Fibroblast of skin of left quadriceps (primary cell): ENCODE measurements at regions not wholly inside any gene's neighbourhood (a gene's known extent, or its start where the extent isn't known, plus 50 kb on each side); places are given as distances from the start of the nearest gene placed in this dataset.

ENCODE experiments used
- DNase-seq, 2 experiments: peaks; one replicate each; pipeline ENCODE4 v3.0.0-alpha.2; 2013; ENCODE audit warnings: low read depth in 2 of 2

DNA sequence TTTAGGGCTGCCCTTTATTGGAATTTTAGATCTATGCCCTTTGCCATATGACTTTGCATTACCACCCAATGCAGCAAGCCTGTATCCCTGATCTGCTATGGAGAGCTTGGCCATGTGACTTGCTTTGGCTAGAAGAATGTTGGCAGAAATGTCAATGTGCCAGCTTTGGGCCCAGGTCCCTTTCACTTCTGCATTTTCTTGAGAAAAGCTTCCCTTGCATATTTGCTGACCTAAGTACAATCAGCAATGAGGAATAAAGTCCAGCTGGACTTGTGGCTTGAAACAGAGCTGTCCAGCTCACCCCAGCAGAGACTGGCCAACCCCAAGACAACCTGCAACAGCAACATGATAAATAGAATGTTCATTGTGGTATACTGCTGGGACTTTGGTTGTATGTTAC is 135.9 kb downstream of the PAH start:
- DNase-seq = no peak

- no peak for DNase-seq
These were observed 141.0 kb downstream of the PAH start for GRCh38 chr12:102776041-102776440.

DNA sequence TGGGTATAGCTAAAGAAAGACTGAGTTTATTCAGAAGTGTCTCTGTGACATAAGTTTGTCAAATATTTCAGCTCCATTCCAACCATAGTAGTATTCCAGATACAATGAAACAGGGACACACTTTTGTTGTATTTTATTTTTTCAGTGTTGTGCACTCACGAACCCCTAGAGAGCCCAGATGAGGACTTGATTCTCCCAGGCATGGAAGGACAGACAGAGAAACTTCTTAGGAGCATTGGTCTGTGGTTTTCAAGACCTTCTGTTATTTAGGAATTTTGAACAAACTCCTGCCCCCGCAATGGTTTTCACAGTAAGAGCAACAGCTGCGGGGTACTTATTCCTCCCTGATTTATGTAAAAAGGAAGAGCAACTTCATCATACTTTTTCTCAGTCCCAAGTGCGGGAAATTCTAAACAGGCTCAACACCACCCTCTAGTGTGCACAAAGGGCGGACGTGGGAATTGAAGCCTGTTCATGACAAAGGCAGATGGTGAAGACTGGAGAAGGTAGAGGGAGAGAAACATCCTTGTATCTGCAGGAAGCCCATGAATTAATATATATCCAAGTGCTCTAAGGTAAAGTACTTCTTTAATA is 147.6 kb downstream of the PAH start:
- DNase-seq = peak; percentile 49 to 57

- no peak for DNase-seq
These were observed 150.1 kb downstream of the PAH start for GRCh38 chr12:102766961-102767360.

- peak; percentile 20 for DNase-seq
These were observed 151.3 kb downstream of the PAH start for GRCh38 chr12:102765736-102766135.

- DNase-seq = no peak
These were observed 153.6 kb downstream of the PAH start for GRCh38 chr12:102763471-102763870.

DNA sequence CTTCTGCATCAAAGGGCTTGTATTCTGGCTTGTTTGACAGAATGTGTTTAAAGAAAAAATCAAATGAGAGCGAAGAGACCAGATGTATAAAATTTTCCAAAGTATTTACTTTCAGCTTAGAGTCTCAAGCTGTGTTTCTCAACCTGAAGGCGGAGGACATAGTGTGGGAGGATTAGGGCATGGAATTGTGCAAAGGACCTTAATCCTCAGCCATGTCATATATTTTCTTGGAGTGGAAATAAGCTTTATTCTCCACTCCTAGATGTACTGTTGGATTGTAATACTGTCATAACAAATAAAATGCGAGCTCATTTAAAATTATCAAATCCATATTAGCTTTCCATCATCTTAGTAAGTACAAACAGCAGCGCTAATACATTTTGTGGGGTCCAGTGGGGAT is 154.0 kb downstream of the PAH start:
- no peak for DNase-seq

- no peak for DNase-seq
These were observed 156.7 kb downstream of the PAH start for GRCh38 chr12:102760322-102760721.

DNA sequence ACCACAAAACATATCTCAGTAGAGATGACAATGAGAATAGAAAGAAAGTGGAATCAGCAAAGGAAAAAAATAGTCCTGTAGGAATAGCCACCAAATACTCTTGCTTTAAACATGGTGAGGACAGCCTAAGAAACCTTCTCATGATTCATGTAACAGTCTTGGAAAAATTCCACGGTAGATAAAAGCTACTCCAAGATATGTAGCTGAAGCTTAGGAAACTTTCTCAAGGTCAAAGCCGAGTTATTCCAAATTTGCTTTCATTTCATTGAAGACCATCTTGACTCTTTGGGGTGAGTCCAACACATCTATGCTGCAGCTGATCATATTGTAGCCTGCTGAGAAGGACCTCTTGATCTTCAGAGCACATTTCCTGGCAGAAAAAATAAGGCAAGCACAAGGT is 157.6 kb downstream of the PAH start:
- DNase-seq = no peak

- DNase-seq = no peak
These were observed 159.2 kb downstream of the PAH start for GRCh38 chr12:102757882-102758226.

- DNase-seq = no peak
These were observed 159.7 kb downstream of the PAH start for GRCh38 chr12:102757154-102757881.

- DNase-seq = no peak
These were observed 160.5 kb downstream of the PAH start for GRCh38 chr12:102756530-102756929.

GRCh38 chr12:102755266-102755665 is 161.8 kb downstream of the PAH start:
- DNase-seq = no peak

DNA sequence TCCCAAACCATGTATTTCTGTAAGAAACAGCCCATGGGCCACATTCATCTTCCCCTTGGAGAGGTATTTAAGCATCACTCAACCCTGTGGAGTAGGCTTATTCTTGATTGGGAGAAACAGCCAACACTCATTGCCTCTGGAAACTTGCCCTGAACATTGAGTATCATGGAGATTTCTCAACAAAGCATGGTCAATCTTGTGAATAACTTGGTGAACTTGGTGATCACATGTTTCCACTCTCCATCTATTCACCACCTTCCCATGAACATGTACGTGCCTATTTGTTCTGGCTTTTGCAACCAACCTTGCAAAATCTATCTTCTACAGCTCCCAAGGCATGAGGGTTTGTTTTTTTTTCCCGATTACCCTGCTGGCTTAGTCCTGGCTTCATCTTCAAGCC is 163.2 kb downstream of the PAH start:
- DNase-seq = no peak

GRCh38 chr12:102748704-102749103 is 168.3 kb downstream of the PAH start:
- DNase-seq = no peak

- DNase-seq = no peak
These were observed 170.1 kb downstream of the PAH start for GRCh38 chr12:102746963-102747362.

GRCh38 chr12:102745971-102746600 is 171.0 kb downstream of the PAH start:
- no peak for DNase-seq

DNA sequence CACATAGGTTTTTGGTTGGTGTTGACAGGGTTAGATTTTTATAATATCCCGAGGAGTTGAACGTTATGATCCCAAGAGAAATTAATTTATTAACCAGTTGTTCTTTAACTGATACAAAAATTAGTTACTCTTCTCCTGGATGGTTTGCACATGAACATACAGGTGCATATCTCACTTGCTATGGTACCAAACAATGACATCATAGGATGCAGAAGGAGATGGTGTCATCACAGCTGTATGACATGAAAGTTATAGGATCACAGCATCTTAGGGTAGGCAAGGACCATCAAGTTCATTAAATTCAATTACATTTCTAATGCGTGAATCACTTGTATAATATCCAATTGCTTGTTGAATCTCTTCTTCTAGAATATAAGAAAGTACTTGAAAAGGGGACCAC is 175.8 kb downstream of the PAH start:
- DNase-seq = no peak

GRCh38 chr12:102740141-102740955 is 176.7 kb downstream of the PAH start:
- DNase-seq = peak; percentile 50 to 53

GRCh38 chr12:102736328-102736727 is 180.7 kb downstream of the PAH start:
- DNase-seq = no peak

DNA sequence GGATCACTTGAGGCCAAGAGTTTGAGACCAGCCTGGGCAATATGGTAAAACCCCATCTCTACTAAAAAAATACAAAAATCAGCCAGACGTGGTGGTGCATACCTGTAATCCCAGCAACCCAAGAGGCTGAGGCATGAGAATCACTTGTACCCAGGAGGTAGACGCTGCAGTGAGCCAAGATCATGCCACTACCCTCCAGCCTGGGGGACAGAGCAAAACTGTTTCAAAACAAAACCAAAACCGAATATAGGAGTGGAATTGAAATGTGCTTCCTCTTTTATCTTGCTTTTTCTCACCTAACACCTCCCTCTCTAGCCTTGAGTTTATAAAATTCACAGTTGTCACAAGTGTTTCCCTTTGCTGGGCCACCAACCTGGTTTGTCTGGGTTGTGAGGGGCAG is 181.9 kb downstream of the PAH start:
- no peak for DNase-seq

DNA sequence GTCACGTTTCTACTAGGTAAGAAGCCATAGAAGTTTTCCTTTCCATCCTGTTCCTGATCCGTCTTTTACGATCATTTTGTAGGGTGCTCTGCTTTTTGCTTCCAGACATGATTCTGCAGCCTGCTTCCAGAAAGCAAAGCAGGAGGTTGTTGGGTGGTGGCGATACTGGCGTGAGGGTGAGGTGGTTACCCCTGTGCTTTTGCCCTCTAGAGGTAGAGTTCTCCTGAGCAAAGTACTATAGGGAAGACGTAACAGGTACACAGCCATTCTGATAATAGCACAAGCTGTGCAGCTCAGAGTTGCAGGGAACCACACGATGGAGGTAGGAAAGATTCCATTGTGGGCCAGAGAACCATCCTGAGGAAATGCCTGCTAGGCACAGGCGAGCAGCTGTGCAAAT is 186.0 kb downstream of the PAH start:
- DNase-seq = no peak
